ENCODE measurements at regions not wholly inside any gene's neighbourhood (a gene's known extent, or its start where the extent isn't known, plus 50 kb on each side); places are given as distances from the start of the nearest gene placed in this dataset.
A peak's percentile ranks its signal among the peaks of the same experiment; 100 is the strongest.

GRCh38 chrX:74251006-74251930 lies 52.7 kb upstream of the ZCCHC13 start:
- intact Hi-C loops (cut with DNase I), result no loop called here
- DNase-seq (no peak), ATAC-seq (peak; percentile 49 to 59)
- no peaks in the 10 kb centered on the region for H3K27me3 ChIP-seq (ENCODE audit: control insufficient read depth, insufficient read depth)
- H3K4me1 ChIP-seq (ENCODE audit: control insufficient read depth, insufficient read depth, low read length), result peaks cover 3% of the 10 kb centered on the region
- H3K27ac ChIP-seq (ENCODE audit: low read length), result peak overlapping the region; percentile 57
- H3K9me3 ChIP-seq (ENCODE audit: control insufficient read depth, low read length), result no peaks in the 10 kb centered on the region
- no peak overlapping the region for H3K4me3 ChIP-seq (ENCODE audit: low read length)
- 63% methylated on average over 2 of the region's 2 CpGs for WGBS

GRCh38 chrX:74250574-74250973 lies 53.4 kb upstream of the ZCCHC13 start:
- DNase-seq (no peak), ATAC-seq (no peak)
- Histone ChIP-seq H3K27ac (ENCODE audit: low read length) (peak overlapping the region; percentile 42), H3K27me3 (ENCODE audit: control insufficient read depth, insufficient read depth) (no peaks in the 10 kb centered on the region), H3K9me3 (ENCODE audit: control insufficient read depth, low read length) (no peaks in the 10 kb centered on the region), H3K4me3 (ENCODE audit: low read length) (no peak overlapping the region), H3K4me1 (ENCODE audit: control insufficient read depth, insufficient read depth, low read length) (peaks cover 3% of the 10 kb centered on the region)
- whole genome bisulfite sequencing, result 81% methylated on average over 2 of the region's 2 CpGs
- intact Hi-C loops (cut with DNase I), result no loop called here

GRCh38 chrX:74249963-74250362 lies 54.0 kb upstream of the ZCCHC13 start:
- Histone ChIP-seq H3K27me3 (ENCODE audit: control insufficient read depth, insufficient read depth) (no peaks in the 10 kb centered on the region), H3K4me3 (ENCODE audit: low read length) (no peak overlapping the region), H3K4me1 (ENCODE audit: control insufficient read depth, insufficient read depth, low read length) (peaks cover 3% of the 10 kb centered on the region), H3K27ac (ENCODE audit: low read length) (no peak overlapping the region), H3K9me3 (ENCODE audit: control insufficient read depth, low read length) (no peaks in the 10 kb centered on the region)
- intact Hi-C loops (cut with DNase I), result no loop called here
- ATAC-seq (no peak), DNase-seq (no peak)
- 48% methylated on average over 11 of the region's 11 CpGs for WGBS

- peak in 2 of 3 donors; percentile 38 to 54 for DNase-seq
- peak; percentile 70 to 91 for ATAC-seq
- 39% methylated on average over 4 of the region's 4 CpGs for whole genome bisulfite sequencing
- no peaks in the 10 kb centered on the region for H3K27me3 ChIP-seq (ENCODE audit: control insufficient read depth, insufficient read depth)
- H3K9me3 ChIP-seq (ENCODE audit: control insufficient read depth, low read length), result no peaks in the 10 kb centered on the region
- H3K4me1 ChIP-seq (ENCODE audit: control insufficient read depth, insufficient read depth, low read length), result peaks cover 3% of the 10 kb centered on the region
- H3K27ac ChIP-seq (ENCODE audit: low read length), result peak overlapping the region; percentile 45
- intact Hi-C loops (cut with DNase I), result no loop called here
- H3K4me3 ChIP-seq (ENCODE audit: low read length), result no peak overlapping the region
Measured at GRCh38 chrX:74248889-74249288, 55.1 kb upstream of the ZCCHC13 start.

GRCh38 chrX:74246524-74246923 lies 57.5 kb upstream of the ZCCHC13 start:
- Histone ChIP-seq H3K4me1 (ENCODE audit: control insufficient read depth, insufficient read depth, low read length) (peaks cover 5% of the 10 kb centered on the region), H3K9me3 (ENCODE audit: control insufficient read depth, low read length) (no peaks in the 10 kb centered on the region), H3K27ac (ENCODE audit: low read length) (no peak overlapping the region), H3K27me3 (ENCODE audit: control insufficient read depth, insufficient read depth) (no peaks in the 10 kb centered on the region), H3K4me3 (ENCODE audit: low read length) (no peak overlapping the region)
- DNase-seq (no peak), ATAC-seq (no peak)
- intact Hi-C loops (cut with DNase I), result no loop called here

GRCh38 chrX:74242484-74243138 lies 61.4 kb upstream of the ZCCHC13 start:
- peak; percentile 24 to 45 for ATAC-seq
- intact Hi-C loops (cut with DNase I), result no loop called here

DNA sequence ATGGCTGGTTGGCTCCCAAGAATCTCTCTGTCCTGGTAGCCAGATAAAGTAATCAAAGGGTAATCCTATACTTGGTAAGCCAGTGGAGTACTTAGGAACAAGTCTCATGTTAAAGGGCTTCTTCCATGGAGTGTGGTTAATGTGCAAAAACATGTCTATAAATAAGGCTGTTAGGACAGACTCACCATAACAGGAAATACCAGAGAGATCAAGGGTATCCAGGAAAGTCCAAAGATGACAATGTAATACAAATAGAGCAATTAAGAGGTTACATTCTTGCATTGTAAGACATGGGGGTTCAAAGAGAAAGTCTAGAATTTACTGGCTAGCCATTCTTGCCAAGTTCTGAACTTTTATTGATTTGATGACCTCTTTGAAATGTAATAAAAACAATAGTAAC lies 61.9 kb upstream of the ZCCHC13 start:
- DNase-seq, result no peak
- ATAC-seq, result peak in 1 of 2 donors; percentile 34
- H3K27ac ChIP-seq (ENCODE audit: low read length), result peak overlapping the region; percentile 64
- H3K27me3 ChIP-seq (ENCODE audit: control insufficient read depth, insufficient read depth), result no peaks in the 10 kb centered on the region
- H3K4me1 ChIP-seq (ENCODE audit: control insufficient read depth, insufficient read depth, low read length), result peaks cover 2% of the 10 kb centered on the region
- intact Hi-C loops (cut with DNase I), result no loop called here
- H3K4me3 ChIP-seq (ENCODE audit: low read length), result no peak overlapping the region
- H3K9me3 ChIP-seq (ENCODE audit: control insufficient read depth, low read length), result no peaks in the 10 kb centered on the region

More at GRCh38 chrX:74242484-74243138, 61.4 kb upstream of the ZCCHC13 start:
- no peak for DNase-seq
- 86% methylated on average over 8 of the region's 8 CpGs for WGBS
- Histone ChIP-seq H3K9me3 (ENCODE audit: control insufficient read depth, low read length) (no peaks in the 10 kb centered on the region), H3K27me3 (ENCODE audit: control insufficient read depth, insufficient read depth) (no peaks in the 10 kb centered on the region), H3K4me3 (ENCODE audit: low read length) (no peak overlapping the region), H3K27ac (ENCODE audit: low read length) (no peak overlapping the region), H3K4me1 (ENCODE audit: control insufficient read depth, insufficient read depth, low read length) (peaks cover 2% of the 10 kb centered on the region)

- no peak overlapping the region for H3K27ac ChIP-seq (ENCODE audit: low read length)
- H3K9me3 ChIP-seq (ENCODE audit: control insufficient read depth, low read length), result no peaks in the 10 kb centered on the region
- H3K4me3 ChIP-seq (ENCODE audit: low read length), result no peak overlapping the region
- intact Hi-C loops (cut with DNase I), result no loop called here
- H3K27me3 ChIP-seq (ENCODE audit: control insufficient read depth, insufficient read depth), result no peaks in the 10 kb centered on the region
- peaks cover 2% of the 10 kb centered on the region for H3K4me1 ChIP-seq (ENCODE audit: control insufficient read depth, insufficient read depth, low read length)
- WGBS, result 95% methylated on average over 1 of the region's 1 CpG
- no peak for ATAC-seq
- DNase-seq, result no peak
Measured at GRCh38 chrX:74238771-74239170, 65.2 kb upstream of the ZCCHC13 start.

DNA sequence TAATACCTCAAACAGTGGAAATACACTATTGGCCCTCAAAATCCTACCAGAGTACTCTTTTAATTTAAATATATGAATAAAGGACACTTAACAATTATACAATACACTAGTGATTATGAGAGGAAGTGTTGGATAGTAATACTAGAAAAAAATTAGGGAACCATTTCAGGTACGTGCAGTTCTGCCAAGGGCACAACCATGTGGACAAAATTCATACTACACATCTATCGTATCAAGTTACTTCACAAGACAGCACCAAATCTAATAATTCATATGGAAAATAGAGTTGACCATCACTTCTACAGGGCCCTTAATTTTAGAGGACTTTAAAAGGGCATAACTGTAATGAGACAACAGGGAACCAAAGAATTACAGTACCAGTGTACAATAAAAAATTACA lies 69.2 kb upstream of the ZCCHC13 start:
- no peak for ATAC-seq
- Histone ChIP-seq H3K4me1 (ENCODE audit: control insufficient read depth, insufficient read depth, low read length) (no peaks in the 10 kb centered on the region), H3K27me3 (ENCODE audit: control insufficient read depth, insufficient read depth) (no peaks in the 10 kb centered on the region), H3K27ac (ENCODE audit: low read length) (no peak overlapping the region), H3K9me3 (ENCODE audit: control insufficient read depth, low read length) (no peaks in the 10 kb centered on the region), H3K4me3 (ENCODE audit: low read length) (no peak overlapping the region)
- intact Hi-C loops (cut with DNase I), result no loop called here
- DNase-seq, result no peak
- 62% methylated on average over 2 of the region's 2 CpGs for WGBS

- 90% methylated on average over 2 of the region's 3 CpGs for WGBS
- Histone ChIP-seq H3K9me3 (ENCODE audit: control insufficient read depth, low read length) (no peaks in the 10 kb centered on the region), H3K4me3 (ENCODE audit: low read length) (no peak overlapping the region), H3K27ac (ENCODE audit: low read length) (no peak overlapping the region), H3K4me1 (ENCODE audit: control insufficient read depth, insufficient read depth, low read length) (no peaks in the 10 kb centered on the region), H3K27me3 (ENCODE audit: control insufficient read depth, insufficient read depth) (no peaks in the 10 kb centered on the region)
- no peak for DNase-seq
- intact Hi-C loops (cut with DNase I), result no loop called here
- ATAC-seq, result no peak
Measured at GRCh38 chrX:74232859-74233258, 71.1 kb upstream of the ZCCHC13 start.

DNA sequence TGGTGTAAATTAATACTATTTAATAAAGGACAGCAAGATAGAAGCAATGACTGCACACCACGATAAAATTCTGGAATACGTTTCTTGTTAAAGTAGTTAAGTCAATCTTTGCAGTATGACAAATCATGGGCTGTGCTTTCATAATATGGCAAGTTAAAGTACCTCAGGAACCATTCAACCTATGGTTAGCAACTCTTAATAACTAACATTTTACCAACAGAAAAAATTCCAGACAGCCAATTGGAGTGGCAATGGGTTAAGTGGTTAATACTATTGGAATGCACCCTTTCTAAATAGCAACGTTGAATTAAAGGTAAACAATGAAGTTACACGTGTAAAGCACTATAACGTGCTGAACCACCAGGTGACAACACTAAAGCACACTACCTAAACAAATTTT lies 72.4 kb upstream of the ZCCHC13 start:
- no peak for ATAC-seq
- H3K27ac ChIP-seq (ENCODE audit: low read length), result no peak overlapping the region
- no peak overlapping the region for H3K4me3 ChIP-seq (ENCODE audit: low read length)
- H3K4me1 ChIP-seq (ENCODE audit: control insufficient read depth, insufficient read depth, low read length), result no peaks in the 10 kb centered on the region
- 81% methylated on average over 5 of the region's 5 CpGs for WGBS
- no peaks in the 10 kb centered on the region for H3K9me3 ChIP-seq (ENCODE audit: control insufficient read depth, low read length)
- intact Hi-C loops (cut with DNase I), result no loop called here
- no peak for DNase-seq
- no peaks in the 10 kb centered on the region for H3K27me3 ChIP-seq (ENCODE audit: control insufficient read depth, insufficient read depth)

Measured in right cardiac atrium (tissue), 5 donors.